ENCODE measurements at regions not wholly inside any gene's neighbourhood (a gene's known extent, or its start where the extent isn't known, plus 50 kb on each side); places are given as distances from the start of the nearest gene placed in this dataset.

DNA sequence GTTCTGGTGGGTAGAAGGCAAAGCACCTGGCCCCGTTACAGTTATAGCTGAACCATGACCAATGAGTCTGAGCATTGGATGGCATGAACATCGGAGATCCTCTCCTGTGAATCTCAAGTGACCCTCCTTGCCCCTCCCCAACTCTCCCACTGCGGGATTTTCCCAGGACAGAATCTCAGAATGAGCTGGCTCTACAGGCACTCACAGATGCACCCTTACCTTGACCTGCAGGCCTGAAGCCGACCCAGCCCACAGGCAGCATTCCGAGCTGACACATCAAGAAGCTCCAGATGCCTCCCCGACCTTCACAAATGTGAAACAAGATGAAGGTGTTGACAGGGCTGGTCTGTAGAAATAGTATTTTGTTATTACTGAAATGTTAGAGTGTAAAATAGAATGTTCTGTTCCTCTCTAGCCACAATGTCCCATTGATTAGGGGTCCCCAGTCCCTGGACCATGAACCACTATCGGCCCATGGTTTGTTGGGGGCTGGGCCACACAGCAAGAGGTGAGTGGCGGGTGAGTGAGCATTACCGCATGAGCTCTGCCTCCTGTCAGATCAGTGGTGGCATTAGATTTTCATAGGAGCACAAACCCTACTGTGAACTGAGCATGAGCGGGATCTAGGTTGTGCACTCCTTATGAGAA lies 263.4 kb downstream of the AUH start:
- TF ChIP-seq, protein P1, sequence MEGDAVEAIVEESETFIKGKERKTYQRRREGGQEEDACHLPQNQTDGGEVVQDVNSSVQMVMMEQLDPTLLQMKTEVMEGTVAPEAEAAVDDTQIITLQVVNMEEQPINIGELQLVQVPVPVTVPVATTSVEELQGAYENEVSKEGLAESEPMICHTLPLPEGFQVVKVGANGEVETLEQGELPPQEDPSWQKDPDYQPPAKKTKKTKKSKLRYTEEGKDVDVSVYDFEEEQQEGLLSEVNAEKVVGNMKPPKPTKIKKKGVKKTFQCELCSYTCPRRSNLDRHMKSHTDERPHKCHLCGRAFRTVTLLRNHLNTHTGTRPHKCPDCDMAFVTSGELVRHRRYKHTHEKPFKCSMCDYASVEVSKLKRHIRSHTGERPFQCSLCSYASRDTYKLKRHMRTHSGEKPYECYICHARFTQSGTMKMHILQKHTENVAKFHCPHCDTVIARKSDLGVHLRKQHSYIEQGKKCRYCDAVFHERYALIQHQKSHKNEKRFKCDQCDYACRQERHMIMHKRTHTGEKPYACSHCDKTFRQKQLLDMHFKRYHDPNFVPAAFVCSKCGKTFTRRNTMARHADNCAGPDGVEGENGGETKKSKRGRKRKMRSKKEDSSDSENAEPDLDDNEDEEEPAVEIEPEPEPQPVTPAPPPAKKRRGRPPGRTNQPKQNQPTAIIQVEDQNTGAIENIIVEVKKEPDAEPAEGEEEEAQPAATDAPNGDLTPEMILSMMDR (IDR thresholded peaks at IDR 0.05) = no peak
- TF ChIP-seq TCF7L2 (IDR thresholded peaks at IDR 0.05; ENCODE audit: low read depth, low read length) (no peak), REST (IDR thresholded peaks at IDR 0.05; ENCODE audit: insufficient read depth in 1 of 2, low read depth in 2 of 2, low read length in 1 of 2) (no peak)
